Spleen (tissue), 11 donors: ENCODE measurements at regions not wholly inside any gene's neighbourhood (a gene's known extent, or its start where the extent isn't known, plus 50 kb on each side); places are given as distances from the start of the nearest gene placed in this dataset.

Experiments used
- DNase-seq: peaks from one replicate; pipeline ENCODE4 v3.0.0-alpha.2; 2020
- H3K27ac ChIP-seq, 8 donors: fragments of 200-600 bp; sonication (generic) in 7 of 8; 1 replicate in 4 of 8; 2 replicates in 4 of 8; pipeline versions ENCODE4 v1.5.0 to v1.8.0; 2016 to 2021; ENCODE audit warnings: inconsistent platforms in 4 of 8, mild to moderate bottlenecking in 4 of 8, moderate library complexity in 1 of 8
- H3K27me3 ChIP-seq, 7 donors: fragments of 200-600 bp; sonication (generic) in 6 of 7; replicated peaks in 1 of 7; 1 replicate in 4 of 7; 2 replicates in 3 of 7; pipeline versions ENCODE4 v1.5.0 to v1.8.0; 2016 to 2021; ENCODE audit warnings: inconsistent platforms in 3 of 7, mild to moderate bottlenecking in 1 of 7
- H3K36me3 ChIP-seq, 6 donors: fragments of 200-600 bp; sonication (generic) in 5 of 6; 1 replicate in 4 of 6; 2 replicates in 2 of 6; pipeline versions ENCODE4 v1.5.0 to v1.8.0; 2016 to 2021; ENCODE audit warnings: inconsistent platforms in 2 of 6
- H3K4me1 ChIP-seq, 6 donors: fragments of 200-600 bp; sonication (generic) in 5 of 6; 1 replicate in 3 of 6; 2 replicates in 3 of 6; pipeline versions ENCODE4 v1.5.0 to v1.8.0; 2016 to 2021; ENCODE audit warnings: inconsistent platforms in 3 of 6
- H3K4me3 ChIP-seq, 8 donors: fragments of 200-600 bp; sonication (generic) in 7 of 8; 1 replicate in 4 of 8; 2 replicates in 4 of 8; pipeline versions ENCODE4 v1.5.0 to v1.8.0; 2016 to 2021; ENCODE audit warnings: inconsistent platforms in 4 of 8, mild to moderate bottlenecking in 4 of 8, moderate library complexity in 2 of 8
- H3K9me3 ChIP-seq, 8 donors: fragments of 200-600 bp; sonication (generic) in 7 of 8; 1 replicate in 4 of 8; 2 replicates in 4 of 8; pipeline versions ENCODE4 v1.5.0 to v1.8.0; 2016 to 2021; ENCODE audit warnings: inconsistent platforms in 4 of 8
- POLR2A ChIP-seq, 3 donors: fragments of 450-650 bp; IDR thresholded peaks; one replicate each; pipeline ENCODE4 v1.5.1; 2017; ENCODE audit warnings: antibody characterized with exemption in 3 of 3, mild to moderate bottlenecking in 1 of 3
- POLR2AphosphoS5 ChIP-seq, 3 donors: sonication (generic); formaldehyde crosslinking; IDR thresholded peaks; one replicate each; pipeline ENCODE4 v1.5.1; 2017; ENCODE audit warnings: antibody characterized with exemption in 3 of 3
- WGBS, 5 donors: extraction: QIAGEN DNeasy Blood & Tissue Kit in 3 of 5; methylation state at CpG; one replicate each; pipeline versions ENCODE4 v1.1.5 to v1.1.7; 2013 to 2018; 5-methylcytosine and 5-hydroxymethylcytosine counted together
- intact Hi-C: fragments of 100-400 bp; cut with DNase I; formaldehyde crosslinking; loops from one replicate; pipeline ENCODE4 v1.15.0; 2023; ENCODE audit warnings: low total_unique reads
- TF ChIP-seq, protein P1 (sequence below), 11 experiments: fragments of 200-600 bp in 7 of 11; fragments of 450-650 bp in 4 of 11; sonication (generic) in 4 of 11; IDR thresholded peaks in 8 of 11; conservative IDR thresholded peaks in 3 of 11; 1 replicate in 7 of 11; 2 replicates in 4 of 11; pipeline versions ENCODE4 v1.4.0 to v1.8.0; 2016 to 2021; ENCODE audit warnings: antibody characterized with exemption in 11 of 11, inconsistent platforms in 4 of 11, mild to moderate bottlenecking in 1 of 11
- donor health status: healthy with polysubstance abuse.
- donor health status: DM: no; HTN: no; CAD: no; lungs with moderate emphysema.
- donor health status: DM: no; HTN: no; CAD: no.
- donor health status: Bipolar disorder and iron deficiency.
- donor health status: healthy.
- donor health status: DM: no; HTN: no; CAD: no.
- donor health status: DM: yes; HTN: yes; CAD: no.

DNA sequence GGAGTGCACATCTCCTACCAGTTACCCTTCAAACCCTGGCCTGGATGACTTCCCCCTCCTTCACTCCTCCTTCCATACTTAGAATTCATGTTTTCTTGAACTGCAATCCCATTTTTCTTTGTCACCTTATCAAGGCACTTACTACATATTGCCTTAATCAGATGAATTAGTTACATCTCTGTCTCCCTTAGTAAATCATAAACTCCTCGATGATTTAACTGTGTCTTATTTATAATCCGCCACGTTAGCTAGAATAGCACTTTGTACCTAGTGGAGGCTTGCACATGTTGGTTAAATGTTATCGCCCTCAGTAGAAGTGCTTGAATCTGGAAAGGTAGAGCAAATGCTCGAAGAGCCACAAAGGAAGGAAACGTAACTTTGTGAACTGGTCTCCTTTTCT lies 94.7 kb upstream of the RAB11FIP2 start:
- Histone ChIP-seq H3K27ac (no peak overlapping the region), H3K9me3 (no peaks in the 10 kb centered on the region), H3K36me3 (no peaks in the 10 kb centered on the region), H3K27me3 (peaks cover 0 to 9% (median 0%) of the 10 kb centered on the region in 7 donors), H3K4me3 (no peak overlapping the region), H3K4me1 (no peaks in the 10 kb centered on the region)
- DNase-seq: no peak
- intact Hi-C loops: no loop called here
- 83 to 88% (median 85%) methylated on average over 6 of the region's 6 CpGs for WGBS, 5 donors
- TF ChIP-seq POLR2AphosphoS5 (IDR thresholded peaks at IDR 0.05): no peak
- TF ChIP-seq POLR2A (IDR thresholded peaks at IDR 0.05): no peak
- TF ChIP-seq, protein P1, sequence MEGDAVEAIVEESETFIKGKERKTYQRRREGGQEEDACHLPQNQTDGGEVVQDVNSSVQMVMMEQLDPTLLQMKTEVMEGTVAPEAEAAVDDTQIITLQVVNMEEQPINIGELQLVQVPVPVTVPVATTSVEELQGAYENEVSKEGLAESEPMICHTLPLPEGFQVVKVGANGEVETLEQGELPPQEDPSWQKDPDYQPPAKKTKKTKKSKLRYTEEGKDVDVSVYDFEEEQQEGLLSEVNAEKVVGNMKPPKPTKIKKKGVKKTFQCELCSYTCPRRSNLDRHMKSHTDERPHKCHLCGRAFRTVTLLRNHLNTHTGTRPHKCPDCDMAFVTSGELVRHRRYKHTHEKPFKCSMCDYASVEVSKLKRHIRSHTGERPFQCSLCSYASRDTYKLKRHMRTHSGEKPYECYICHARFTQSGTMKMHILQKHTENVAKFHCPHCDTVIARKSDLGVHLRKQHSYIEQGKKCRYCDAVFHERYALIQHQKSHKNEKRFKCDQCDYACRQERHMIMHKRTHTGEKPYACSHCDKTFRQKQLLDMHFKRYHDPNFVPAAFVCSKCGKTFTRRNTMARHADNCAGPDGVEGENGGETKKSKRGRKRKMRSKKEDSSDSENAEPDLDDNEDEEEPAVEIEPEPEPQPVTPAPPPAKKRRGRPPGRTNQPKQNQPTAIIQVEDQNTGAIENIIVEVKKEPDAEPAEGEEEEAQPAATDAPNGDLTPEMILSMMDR (IDR thresholded peaks at IDR 0.05 in 8 of 11, conservative IDR thresholded peaks at IDR 0.05 in 3 of 11): no peak

- Histone ChIP-seq H3K9me3 (peaks cover 0 to 7% (median 0%) of the 10 kb centered on the region in 8 donors), H3K27me3 (peaks cover 0 to 9% (median 0%) of the 10 kb centered on the region in 7 donors), H3K4me1 (no peaks in the 10 kb centered on the region), H3K36me3 (no peaks in the 10 kb centered on the region), H3K27ac (no peak overlapping the region), H3K4me3 (no peak overlapping the region)
- TF ChIP-seq, protein P1 (IDR thresholded peaks at IDR 0.05 in 8 of 11, conservative IDR thresholded peaks at IDR 0.05 in 3 of 11): no peak
- TF ChIP-seq POLR2AphosphoS5 (IDR thresholded peaks at IDR 0.05) (no peak), POLR2A (IDR thresholded peaks at IDR 0.05) (no peak)
- intact Hi-C loops: no loop called here
- no peak for DNase-seq
Measured at GRCh38 chr10:118139321-118139720, 92.6 kb upstream of the RAB11FIP2 start.

GRCh38 chr10:118128675-118129074 lies 81.9 kb upstream of the RAB11FIP2 start:
- TF ChIP-seq POLR2A (IDR thresholded peaks at IDR 0.05) (no peak), POLR2AphosphoS5 (IDR thresholded peaks at IDR 0.05) (no peak)
- TF ChIP-seq, protein P1 (IDR thresholded peaks at IDR 0.05 in 8 of 11, conservative IDR thresholded peaks at IDR 0.05 in 3 of 11): no peak
- no peak overlapping the region for H3K27ac ChIP-seq
- no peak for DNase-seq
- H3K27me3 ChIP-seq: peaks cover 0 to 10% (median 0%) of the 10 kb centered on the region in 7 donors
- H3K36me3 ChIP-seq: no peaks in the 10 kb centered on the region
- H3K4me1 ChIP-seq: no peaks in the 10 kb centered on the region
- intact Hi-C loops: no loop called here
- WGBS, 5 donors: 59 to 83% (median 68%) methylated on average over 2 of the region's 2 CpGs
- H3K9me3 ChIP-seq: peaks cover 0 to 9% (median 0%) of the 10 kb centered on the region in 8 donors
- H3K4me3 ChIP-seq: no peak overlapping the region

DNA sequence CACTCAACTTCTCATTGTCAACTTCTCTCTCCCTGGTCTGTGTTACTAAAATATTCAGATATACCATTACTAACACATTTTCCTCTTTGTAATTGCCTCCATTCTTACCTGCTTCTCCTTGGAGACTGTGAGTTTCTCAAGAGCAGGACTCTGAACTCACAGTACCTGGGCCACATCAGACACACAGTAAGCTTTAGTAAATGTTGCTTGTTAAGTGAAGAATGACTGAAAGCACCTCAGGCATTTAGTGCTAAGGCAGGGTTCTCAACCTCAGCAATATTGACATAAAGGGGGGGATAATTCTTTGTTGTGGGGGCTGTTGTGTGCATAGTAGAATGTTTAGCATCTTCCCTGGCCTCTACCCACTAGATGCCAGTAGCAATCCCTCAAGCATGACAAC lies 72.0 kb upstream of the RAB11FIP2 start:
- no peaks in the 10 kb centered on the region for H3K27me3 ChIP-seq
- H3K27ac ChIP-seq: no peak overlapping the region
- H3K9me3 ChIP-seq: no peaks in the 10 kb centered on the region
- H3K4me3 ChIP-seq: no peak overlapping the region
- DNase-seq: no peak
- TF ChIP-seq, protein P1 (IDR thresholded peaks at IDR 0.05 in 8 of 11, conservative IDR thresholded peaks at IDR 0.05 in 3 of 11): no peak
- no peak for TF ChIP-seq POLR2AphosphoS5 (IDR thresholded peaks at IDR 0.05)
- no peaks in the 10 kb centered on the region for H3K4me1 ChIP-seq
- intact Hi-C loops: no loop called here
- no peaks in the 10 kb centered on the region for H3K36me3 ChIP-seq
